C4-2B (cell line): ENCODE measurements at regions not wholly inside any gene's neighbourhood (a gene's known extent, or its start where the extent isn't known, plus 50 kb on each side); places are given as distances from the start of the nearest gene placed in this dataset.

ENCODE experiments used
- CTCF ChIP-seq: fragments of 450-650 bp; conservative IDR thresholded peaks from 2 replicates; pipeline ENCODE4 v1.5.1; 2017; ENCODE audit warnings: mild to moderate bottlenecking
- ZFX ChIP-seq: fragments of 450-650 bp; IDR thresholded peaks from 2 replicates; pipeline ENCODE4 v1.6.1; 2017

- TF ChIP-seq CTCF (no peak; the same call in 1 of the 2 replicates), ZFX (no peak)
Observed at GRCh38 chr11:104222464-104222863, 58.5 kb upstream of the PDGFD start.
